Posterior cingulate gyrus (tissue), 11 donors: ENCODE measurements at regions not wholly inside any gene's neighbourhood (a gene's known extent, or its start where the extent isn't known, plus 50 kb on each side); places are given as distances from the start of the nearest gene placed in this dataset.
A peak's percentile ranks its signal among the peaks of the same experiment; 100 is the strongest.

Experiments
- DNase-seq, 10 donors: peaks; one replicate each; pipeline versions ENCODE4 v3.0.0 to v3.0.0-alpha.2; 2020 to 2021; ENCODE audit warnings: mixed read lengths in 3 of 10
- intact Hi-C: fragments of 100-400 bp; cut with DNase I; formaldehyde crosslinking; loops from one replicate; pipeline ENCODE4 v1.15.1; 2023

DNA sequence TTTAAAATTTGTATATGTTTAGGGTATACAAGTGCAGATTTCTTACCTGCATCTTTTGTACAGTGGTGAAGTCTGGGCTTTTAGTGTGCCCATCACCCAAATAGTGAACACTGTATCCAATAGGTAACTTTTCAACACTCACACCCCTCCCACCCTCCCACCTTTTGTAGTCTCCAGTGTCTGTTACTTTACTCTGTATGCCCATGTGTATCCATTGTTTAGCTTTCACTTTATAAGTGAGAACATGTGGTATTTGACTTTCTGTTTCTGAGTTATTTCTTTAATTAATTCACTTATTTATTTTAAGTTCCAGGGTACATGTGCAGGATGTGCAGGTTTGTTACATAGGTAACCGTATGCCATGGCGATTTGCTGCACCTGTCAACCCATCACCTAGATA lies 124.8 kb upstream of the NEO1 start:
- DNase-seq, result no peak
- intact Hi-C loops, result no loop called here

DNA sequence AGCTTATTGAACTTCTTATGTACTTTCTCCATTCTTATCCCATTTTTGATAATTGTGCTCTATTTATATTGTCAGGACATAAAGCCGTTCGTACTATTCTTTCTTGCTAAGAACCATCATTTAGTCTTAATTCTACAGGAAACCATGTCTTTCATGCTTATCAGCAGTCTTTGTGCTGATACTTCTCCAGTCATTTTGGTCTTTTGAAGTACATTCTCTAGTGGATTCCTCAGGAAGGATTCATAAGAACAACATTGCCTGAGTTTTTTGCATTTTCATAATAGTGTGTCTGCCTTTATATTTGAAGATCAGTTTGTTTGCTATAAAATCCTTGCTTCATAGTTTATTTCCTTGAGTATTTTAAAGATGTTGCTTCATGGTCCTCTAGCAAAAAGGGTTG lies 126.6 kb upstream of the NEO1 start:
- DNase-seq, result no peak
- intact Hi-C loops, result no loop called here

- no peak for DNase-seq
- intact Hi-C loops, result no loop called here
Observed at GRCh38 chr15:72923289-72923688, 129.0 kb upstream of the NEO1 start.

DNA sequence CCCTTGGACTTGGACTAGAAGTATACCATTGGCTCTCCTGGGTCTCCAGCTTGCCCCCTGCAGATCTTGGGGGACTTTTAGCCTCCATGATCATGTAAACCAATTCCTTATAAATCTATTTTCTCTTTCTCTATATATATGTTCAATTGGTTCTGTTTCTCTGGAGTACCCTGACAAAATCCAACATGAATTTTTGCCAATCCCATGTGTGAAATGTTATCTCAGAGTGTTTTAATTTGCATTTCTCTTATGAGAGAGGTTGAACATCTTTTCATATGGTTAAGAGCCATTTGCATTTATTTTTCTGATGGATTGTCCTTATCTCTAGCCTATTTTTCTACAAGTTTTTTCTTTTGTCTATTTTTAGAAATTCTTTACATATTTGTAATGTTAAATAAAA lies 131.7 kb upstream of the NEO1 start:
- intact Hi-C loops, result no loop called here

DNA sequence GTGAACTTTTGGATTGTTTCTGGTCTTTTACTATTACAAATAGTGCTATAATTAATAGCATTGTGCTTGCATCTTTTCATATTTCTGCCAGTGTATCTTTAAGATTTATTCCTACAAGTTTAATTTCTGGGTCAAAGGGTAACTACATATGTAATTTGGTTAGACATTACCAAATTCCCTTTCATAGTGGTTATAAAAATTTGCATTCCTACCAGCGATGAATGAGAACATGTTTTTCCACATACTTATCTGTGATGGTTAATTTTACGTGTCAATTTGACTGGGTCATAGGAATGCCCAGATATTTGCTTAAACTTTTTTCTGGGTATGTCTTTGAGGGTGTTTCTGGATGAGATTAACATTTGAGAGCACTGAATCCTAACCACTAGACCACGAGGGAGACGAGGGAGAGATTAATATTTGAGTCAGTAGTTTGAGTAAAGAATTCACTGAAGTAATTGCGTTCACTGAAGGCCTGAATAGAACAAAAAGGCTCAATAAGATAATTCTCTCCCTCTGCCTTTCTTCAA lies 132.3 kb upstream of the NEO1 start:
- no peak for DNase-seq
- intact Hi-C loops, result no loop called here

More for the DNA sequence above, 131.7 kb upstream of the NEO1 start:
- no peak for DNase-seq

DNA sequence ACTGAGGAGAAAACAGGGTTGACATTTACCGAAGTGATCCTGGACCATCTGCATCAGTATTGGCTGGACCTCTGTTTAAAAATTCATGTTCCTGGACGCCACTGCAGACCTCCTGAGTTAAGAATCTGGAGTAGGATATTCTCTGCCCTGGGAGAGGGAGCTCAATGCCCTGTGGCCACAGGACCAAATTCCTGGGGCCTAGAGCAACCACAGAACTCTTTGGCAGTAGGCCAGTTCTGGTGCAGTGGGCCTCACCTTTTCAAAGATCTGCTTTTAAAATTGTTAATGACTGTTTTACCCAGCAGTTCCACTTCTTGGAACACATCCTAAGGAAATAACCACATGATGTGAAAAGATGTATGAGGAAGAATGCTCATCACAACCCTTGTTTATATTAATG lies 133.3 kb upstream of the ADPGK start:
- no peak for DNase-seq
- intact Hi-C loops, result no loop called here

- intact Hi-C loops, result no loop called here
- DNase-seq, result no peak
Observed at GRCh38 chr15:72916378-72916777, 132.8 kb upstream of the ADPGK start.

GRCh38 chr15:72915843-72916242 lies 132.3 kb upstream of the ADPGK start:
- DNase-seq, result no peak
- intact Hi-C loops, result no loop called here

DNA sequence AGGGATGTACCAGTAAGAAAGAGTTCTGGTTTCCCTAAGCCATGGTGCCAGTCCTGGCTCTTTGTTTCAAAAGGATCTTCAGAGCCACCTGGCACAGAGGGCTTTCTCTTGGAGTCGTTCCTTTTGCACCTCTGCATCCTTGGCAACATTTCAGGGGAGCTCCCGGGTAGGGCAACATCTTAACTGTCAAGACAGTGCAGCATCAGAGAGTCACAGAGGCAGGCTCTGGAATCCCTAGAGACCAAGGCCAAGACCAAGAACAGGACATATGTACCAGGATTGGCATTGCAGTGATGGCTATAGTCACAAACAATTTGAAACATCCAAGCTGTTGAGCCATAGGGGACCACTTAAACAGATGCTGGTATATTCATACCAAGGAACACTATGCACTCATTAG lies 129.4 kb upstream of the ADPGK start:
- intact Hi-C loops, result no loop called here
- no peak for DNase-seq

DNA sequence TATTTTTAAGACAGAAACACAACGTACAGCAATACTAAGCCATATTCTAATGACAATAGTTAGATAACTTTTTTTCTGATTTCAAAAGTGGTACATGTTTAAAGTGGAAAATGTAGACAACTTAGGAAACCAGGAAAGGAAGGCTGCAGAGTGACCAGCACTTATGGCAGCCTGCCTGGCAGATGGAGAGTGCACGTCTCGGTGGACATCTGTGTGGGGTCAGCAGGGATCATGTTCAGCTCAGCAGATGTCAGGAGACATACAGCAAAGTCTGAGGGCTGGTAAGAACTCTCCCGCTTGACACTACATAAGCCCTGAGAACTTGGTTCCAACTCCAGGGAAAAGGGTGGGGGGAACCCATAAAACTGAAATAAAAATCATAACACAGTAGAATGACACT lies 128.6 kb upstream of the ADPGK start:
- intact Hi-C loops, result no loop called here
- no peak for DNase-seq

GRCh38 chr15:72911626-72912025 lies 128.1 kb upstream of the ADPGK start:
- DNase-seq, result no peak
- intact Hi-C loops, result no loop called here

- intact Hi-C loops, result no loop called here
- no peak for DNase-seq
Observed at GRCh38 chr15:72908713-72909112, 125.2 kb upstream of the ADPGK start.

DNA sequence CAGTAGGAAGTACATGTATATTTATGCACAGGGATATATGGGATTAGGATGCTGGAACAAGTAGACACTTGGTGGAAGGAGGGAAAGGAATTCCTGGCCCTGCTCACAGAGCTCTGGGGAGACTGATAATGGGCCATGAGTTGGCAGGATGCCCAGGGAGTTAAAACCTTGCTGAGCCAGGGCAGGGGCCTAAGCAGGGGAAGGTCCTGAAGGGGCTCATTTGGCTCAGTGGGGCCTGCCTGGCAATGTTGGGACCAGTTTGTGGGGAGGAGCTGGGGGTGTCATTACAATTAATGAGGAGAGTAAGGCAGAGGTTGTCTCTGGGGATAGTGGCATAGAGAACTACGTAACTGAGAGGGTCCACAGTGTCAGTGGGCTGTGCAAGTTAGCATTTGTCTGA lies 124.2 kb upstream of the ADPGK start:
- intact Hi-C loops, result no loop called here
- DNase-seq, result peak in 1 of 10 donors; percentile 8

GRCh38 chr15:72902919-72903260 lies 119.3 kb upstream of the ADPGK start:
- intact Hi-C loops, result no loop called here
- DNase-seq, result no peak

GRCh38 chr15:72902245-72902918 lies 118.8 kb upstream of the ADPGK start:
- intact Hi-C loops, result no loop called here
- DNase-seq, result peak in 4 of 10 donors; percentile 14 to 70 (median 42)

- intact Hi-C loops, result no loop called here
- DNase-seq, result no peak
Observed at GRCh38 chr15:72892986-72893385, 109.4 kb upstream of the ADPGK start.

- intact Hi-C loops, result no loop called here
- DNase-seq, result peak in 8 of 10 donors; percentile 43 to 94 (median 63)
Observed at GRCh38 chr15:72890043-72890442, 106.5 kb upstream of the ADPGK start.

- intact Hi-C loops, result no loop called here
- DNase-seq, result peak in 3 of 10 donors; percentile 11 to 77 (median 72)
Observed at GRCh38 chr15:72889545-72889944, 106.0 kb upstream of the ADPGK start.

DNA sequence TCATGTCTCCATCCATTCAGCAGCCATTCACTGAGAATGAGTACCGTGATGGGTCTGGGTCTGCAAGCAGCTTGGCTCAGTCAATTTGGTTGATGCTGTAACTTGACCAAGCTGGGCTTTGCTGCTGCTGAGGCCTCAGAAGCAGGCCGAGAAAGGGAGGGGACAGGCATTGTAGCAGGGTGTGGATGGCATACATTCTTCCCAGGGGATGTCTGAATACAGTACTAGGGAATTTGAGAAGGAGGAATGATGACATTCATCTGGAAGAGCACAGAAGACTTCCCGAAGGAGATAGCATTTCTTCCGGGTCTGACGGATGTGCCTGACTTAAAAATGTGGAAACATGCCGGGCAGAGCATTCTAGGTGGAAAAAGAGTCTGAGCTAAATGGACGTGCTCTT lies 105.3 kb upstream of the ADPGK start:
- DNase-seq, result no peak
- intact Hi-C loops, result no loop called here

DNA sequence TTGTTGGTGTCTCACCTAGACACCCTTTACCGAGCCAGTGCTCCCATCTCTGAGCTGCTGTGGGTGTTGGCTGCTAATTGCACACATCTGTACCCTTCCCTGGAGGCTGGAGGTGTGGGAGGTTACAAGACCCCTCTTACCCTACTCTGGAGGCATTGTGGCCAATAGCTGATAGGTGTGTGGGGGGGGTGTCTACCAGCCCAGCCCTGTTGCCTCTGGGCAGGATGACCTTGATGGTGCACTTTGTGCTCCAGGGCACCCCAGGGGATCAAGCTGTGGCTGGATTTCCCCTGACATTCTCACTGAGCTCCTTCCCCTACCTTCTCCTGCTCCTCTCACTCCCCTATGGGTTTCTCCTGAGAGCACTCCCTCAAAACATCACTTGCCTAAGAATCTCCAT lies 104.7 kb upstream of the ADPGK start:
- intact Hi-C loops, result no loop called here
- DNase-seq, result no peak

DNA sequence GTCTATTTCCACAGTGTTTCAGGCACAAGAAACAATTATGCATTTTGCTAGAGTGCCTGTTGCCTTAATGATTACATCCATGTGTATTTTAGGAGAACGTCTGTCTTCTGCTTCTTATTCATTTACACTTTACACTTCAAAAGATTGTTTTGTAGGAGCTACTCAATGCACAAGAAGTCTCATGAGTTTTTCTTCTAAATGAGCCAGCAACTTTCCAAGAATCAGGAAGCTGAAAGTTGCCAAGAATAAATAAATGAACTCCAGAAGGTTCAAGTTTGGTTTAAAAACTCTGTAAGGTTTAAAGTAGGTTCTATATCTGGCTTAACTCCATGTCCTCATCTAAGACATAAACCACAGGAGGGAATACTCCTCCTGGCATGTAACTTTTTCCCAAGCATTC lies 103.8 kb upstream of the ADPGK start:
- no peak for DNase-seq
- intact Hi-C loops, result no loop called here

GRCh38 chr15:72884311-72884710 lies 100.8 kb upstream of the ADPGK start:
- intact Hi-C loops, result no loop called here
- DNase-seq, result no peak
